CD1c-positive myeloid dendritic cell (primary cell): ENCODE measurements at regions not wholly inside any gene's neighbourhood (a gene's known extent, or its start where the extent isn't known, plus 50 kb on each side); places are given as distances from the start of the nearest gene placed in this dataset.
A peak's percentile ranks its signal among the peaks of the same experiment; 100 is the strongest.
"Not testable (repeated sequence)": the region's sequence is repeated elsewhere in the genome, so short reads cannot be mapped to it uniquely, and the experiment has no call there.

Source experiments
- DNase-seq: peaks from one replicate; pipeline ENCODE4 v3.0.0-alpha.2; 2016; ENCODE audit errors: extremely low spot score

DNA sequence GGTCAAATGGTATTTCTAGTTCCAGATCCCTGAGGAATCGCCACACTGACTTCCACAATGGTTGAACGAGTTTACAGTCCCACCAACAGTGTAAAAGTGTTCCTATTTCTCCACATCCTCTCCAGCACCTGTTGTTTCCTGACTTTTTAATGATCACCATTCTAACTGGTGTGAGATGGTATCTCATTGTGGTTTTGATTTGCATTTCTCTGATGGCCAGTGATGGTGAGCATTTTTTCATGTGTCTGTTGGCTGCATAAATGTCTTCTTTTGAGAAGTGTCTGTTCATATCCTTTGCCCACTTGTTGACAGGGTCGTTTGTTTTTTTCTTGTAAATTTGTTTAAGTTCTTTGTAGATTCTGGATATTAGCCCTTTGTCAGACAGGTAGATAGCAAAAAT, 269.9 kb upstream of the NREP start:
- not testable (repeated sequence) for DNase-seq

GRCh38 chr5:112025757-112026156, 268.8 kb upstream of the NREP start:
- no peak for DNase-seq

GRCh38 chr5:112024769-112025168, 267.8 kb upstream of the NREP start:
- no peak for DNase-seq

DNA sequence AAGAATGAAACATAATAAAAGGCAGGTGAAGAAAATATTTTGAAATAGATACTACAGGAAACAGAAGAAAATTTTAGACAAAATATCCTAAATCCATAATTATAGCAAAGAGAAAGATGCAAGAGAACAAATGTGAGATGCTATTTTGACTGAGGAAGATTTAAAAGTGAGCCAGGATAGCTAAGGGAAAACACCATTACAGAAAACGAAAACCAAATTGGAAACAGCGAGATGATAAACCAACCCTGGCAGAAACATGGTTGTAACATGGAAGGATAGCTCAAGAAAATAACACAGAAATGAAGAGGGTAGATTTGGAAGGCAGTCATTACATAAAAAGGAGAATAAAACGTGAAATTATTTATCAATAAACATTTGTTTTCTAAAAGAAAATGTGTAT, 267.2 kb upstream of the NREP start:
- DNase-seq = no peak

GRCh38 chr5:112023766-112024165, 266.8 kb upstream of the NREP start:
- DNase-seq = peak; percentile 4

GRCh38 chr5:112018846-112019245, 261.9 kb upstream of the NREP start:
- no peak for DNase-seq

- no peak for DNase-seq
Measured at GRCh38 chr5:112016980-112017379, 260.0 kb upstream of the NREP start.

- DNase-seq = no peak
Measured at GRCh38 chr5:112014783-112015395, 257.9 kb upstream of the NREP start.

DNA sequence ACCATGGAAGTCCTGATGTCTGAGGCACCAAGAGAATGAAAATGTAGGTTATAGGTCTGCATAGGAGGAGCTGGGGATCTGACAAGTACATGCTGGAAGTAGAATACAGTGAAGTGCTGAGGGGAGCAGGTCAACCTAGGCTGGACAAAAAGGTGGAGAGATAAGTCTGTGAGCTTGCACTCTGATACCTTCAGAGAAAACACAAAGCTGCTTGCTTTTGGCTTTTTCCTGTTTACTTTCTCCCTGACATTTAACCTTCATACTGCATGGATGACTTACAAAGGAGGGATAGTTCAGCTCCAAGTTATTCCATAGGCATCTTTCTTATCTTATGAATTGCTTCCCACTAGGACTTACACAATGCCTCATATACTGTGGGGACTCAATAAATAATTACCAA, 256.7 kb upstream of the NREP start:
- no peak for DNase-seq

DNA sequence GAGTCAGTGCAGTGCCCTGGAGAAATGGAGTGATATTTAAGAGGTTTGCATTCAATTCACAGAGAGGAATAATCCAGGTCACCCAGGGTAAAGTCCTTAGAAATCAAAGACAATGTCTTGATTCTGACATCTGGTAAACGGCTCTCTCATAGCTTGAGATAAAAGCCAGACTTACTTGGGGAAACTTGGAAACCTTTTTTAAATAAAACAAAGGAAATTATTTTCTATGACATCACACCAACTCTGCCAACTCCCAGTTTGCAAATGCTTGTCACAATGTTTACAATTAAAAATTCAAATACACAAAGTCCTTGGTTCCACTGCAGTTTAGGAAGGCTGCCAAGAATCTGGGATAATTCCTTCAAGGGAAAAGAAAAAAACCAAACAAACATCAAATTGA, 255.1 kb upstream of the NREP start:
- DNase-seq = no peak

DNA sequence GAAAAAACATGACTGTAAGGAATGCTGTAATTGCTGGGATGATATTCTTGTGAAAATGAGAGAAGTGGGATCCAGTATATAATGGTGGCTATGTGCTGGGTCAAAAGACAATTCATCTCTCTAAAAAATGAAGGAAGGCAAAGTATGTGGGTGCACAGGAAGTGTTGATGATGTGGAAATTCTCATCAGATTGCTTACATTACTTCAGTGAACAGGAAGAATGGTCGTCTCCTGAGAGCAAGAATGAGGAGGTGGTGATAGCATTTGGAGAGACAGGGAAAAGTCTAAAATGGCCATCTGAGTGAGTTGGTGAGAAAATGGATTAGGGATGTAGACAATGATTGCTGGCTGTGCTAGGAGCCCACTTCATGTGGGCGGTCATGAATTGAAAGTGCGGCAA, 253.5 kb upstream of the NREP start:
- DNase-seq = no peak

DNA sequence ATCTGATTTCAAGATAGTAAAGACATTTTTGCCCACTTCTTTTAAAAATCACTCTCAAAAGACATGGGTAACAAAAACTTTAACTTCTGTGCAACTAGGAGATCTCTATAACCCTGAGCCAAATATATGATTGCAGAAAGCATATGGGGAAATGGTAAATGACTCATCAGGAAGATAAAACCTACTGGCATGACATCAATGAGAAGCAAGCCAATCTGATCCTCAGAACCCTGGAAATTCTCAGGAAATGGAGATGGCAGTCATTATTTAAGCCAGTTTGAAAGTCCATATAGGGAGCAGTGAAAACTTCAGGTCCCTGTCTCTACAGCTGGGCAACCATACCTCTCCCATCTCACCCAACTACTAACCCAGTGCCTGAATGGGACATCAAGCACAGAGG, 249.7 kb upstream of the NREP start:
- peak; percentile 32 for DNase-seq

DNA sequence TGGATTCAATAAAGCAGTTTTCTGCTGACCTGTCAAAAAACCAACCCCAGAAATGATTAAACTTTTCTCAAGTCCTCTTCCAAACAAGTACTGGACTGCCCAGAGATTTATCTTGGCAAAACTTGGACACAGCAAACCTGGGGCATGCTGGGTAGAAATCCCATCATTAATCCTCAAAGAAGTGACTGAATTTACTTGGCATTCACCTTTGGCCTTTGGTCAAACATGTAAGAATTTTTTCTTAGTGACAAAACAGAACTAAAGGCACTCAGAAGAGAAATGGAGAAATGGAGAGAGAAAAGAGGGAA, 248.6 kb upstream of the NREP start:
- DNase-seq = no peak

GRCh38 chr5:112004867-112005622, 248.1 kb upstream of the NREP start:
- DNase-seq = peak; percentile 38

- DNase-seq = no peak
Measured at GRCh38 chr5:112002376-112002775, 245.4 kb upstream of the NREP start.

DNA sequence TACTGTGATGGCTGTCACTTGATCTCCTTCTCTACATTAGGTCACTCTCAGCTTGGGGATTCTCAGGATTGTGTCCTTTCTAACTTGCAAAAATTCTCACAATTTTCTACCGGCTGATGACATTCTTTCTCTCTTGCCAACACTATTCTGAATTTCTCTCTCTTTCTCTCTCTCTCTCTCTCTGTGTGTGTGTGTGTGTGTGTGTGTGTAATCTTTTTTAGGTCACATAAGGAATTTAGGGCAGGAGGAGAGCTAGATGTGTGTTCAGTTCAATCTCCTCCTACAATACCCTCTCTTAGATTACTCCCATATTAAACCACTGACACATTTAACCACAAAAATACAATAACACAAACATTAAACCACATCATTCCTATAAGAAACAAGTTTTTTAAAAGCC, 242.3 kb upstream of the NREP start:
- no peak for DNase-seq

DNA sequence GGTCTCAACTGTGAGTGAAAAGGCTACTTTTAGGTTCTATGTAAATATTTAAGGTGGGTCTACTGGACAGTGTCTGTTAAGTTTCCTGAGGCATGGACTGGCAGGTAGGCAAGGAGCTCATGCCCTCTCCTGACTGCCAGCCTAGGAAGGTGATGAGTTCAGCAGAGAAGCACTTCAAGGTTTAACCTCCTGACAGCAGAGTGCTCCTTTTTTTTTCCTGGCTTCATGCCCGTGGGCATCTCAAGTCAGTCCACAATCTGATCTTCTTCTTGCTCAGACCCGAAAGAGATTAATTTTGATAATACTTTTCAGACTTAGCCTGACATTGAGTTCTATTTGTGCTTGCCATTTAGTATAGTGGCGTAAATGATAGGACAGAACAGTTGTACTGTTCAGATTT, 241.9 kb upstream of the NREP start:
- no peak for DNase-seq

DNA sequence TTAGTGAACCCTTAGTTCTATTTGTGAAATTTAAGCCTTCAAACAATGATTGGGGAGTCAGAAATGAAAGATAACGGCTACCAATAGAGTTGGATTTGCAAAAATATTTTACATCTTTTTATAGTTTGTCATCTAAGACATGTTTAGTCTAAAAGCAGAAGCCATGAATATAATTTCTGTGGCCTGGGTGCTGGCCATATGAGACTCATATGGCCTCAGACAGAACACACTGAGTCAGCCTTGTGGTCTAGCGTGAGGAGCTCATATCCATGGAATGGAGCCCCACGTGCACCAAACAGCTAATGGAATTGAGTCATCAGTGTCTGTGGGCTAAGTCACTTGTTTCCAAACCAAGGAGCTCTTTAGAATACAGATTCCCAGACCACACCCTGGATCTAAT, 240.7 kb upstream of the NREP start:
- DNase-seq = peak; percentile 55

DNA sequence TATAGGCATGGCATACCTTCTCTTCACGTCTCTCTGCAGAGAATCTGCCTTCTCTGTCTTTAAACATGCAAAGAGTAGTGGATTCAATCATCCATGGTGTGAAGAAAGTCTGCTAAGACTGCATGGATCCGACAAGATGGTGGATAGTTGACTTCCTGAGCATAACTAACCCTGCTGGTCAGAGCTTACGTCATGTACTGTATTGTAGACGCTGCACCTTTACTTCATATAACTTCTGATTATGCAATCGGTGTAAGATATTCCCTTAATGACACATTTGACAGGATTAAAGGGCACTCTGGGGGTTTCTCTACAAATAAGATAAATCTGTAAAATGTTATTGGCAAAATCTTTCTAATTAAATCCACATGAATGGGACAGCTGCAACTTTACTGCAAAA, 240.3 kb upstream of the NREP start:
- DNase-seq = no peak

DNA sequence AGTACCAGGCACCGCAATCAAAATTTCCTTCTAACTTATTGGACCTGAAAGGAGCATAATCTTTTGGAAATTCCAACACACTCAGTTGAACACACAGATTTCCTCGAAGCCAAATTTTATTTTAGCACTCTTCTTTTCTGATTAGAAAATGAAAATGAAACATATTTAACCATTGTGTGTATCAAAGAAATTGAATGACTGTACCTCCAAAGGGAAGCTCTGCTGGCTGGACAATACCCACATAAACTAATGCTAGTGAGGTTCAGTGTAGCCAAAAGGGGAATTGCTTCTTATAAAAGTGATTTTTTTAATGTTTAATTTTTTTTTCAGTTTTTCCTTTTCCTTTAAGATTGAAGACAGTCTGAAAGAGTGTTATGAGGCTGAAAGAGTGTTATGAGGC, 239.6 kb upstream of the NREP start:
- no peak for DNase-seq

DNA sequence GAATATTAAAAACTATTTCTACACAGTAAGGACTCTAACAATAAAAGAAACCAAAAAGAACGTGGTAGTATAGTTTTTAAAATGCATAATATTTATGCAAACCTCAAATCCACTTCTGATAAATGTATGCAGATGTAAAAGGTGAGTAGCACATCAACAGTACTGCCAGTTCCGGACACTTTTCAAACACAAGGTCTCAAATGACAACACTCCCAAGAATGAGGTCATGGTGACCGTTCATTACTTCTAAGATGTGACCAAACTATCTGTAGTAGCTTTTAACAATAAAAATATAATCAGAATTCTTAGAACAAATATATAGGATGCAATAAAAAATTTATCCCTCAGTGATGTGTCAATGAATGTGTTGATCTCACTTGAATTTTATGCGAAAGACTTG, 238.7 kb upstream of the NREP start:
- no peak for DNase-seq

DNA sequence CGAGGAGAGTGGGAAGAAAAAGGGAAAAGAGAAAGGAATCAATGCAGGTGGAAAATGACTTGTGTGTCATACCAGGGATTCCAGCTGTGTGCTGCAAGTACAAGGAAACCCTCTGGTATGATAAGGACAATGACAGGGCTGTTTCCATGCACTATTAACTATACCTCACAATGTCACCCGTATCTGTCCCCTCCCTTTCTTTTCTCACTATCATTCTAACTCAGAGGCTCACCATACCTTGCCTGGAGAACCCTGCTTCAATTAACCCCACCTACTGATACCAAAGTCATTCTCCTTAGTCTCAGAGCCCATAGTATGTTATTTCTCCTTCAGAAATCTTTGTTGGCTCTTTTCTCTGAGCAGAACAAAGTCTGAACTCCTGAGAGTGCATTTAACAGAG, 236.2 kb upstream of the NREP start:
- DNase-seq = no peak

DNA sequence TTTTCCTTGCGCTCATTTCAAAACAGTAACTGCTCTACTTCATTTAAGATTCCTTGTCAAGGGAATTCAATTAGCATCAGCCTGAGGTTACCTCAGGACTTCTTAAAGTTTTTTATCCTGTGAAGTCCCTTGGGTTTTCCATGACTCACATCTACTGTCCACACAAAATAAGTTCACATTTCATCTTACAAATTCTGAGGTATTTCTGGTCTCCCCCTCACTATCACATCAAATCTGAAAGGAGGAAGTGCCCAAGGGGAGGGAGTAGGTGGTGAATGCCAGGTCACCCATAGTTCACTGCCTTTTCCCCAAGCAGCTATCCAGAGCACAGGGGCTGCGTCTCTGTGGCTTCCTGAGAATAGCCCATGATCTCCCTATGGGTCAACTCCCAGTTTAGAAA, 227.1 kb upstream of the NREP start:
- peak; percentile 66 for DNase-seq

- DNase-seq = no peak
Measured at GRCh38 chr5:111983459-111983858, 226.5 kb upstream of the NREP start.
